ENCODE measurements at regions not wholly inside any gene's neighbourhood (a gene's known extent, or its start where the extent isn't known, plus 50 kb on each side); places are given as distances from the start of the nearest gene placed in this dataset.
"Not testable (repeated sequence)": the region's sequence is repeated elsewhere in the genome, so short reads cannot be mapped to it uniquely, and the experiment has no call there.

DNA sequence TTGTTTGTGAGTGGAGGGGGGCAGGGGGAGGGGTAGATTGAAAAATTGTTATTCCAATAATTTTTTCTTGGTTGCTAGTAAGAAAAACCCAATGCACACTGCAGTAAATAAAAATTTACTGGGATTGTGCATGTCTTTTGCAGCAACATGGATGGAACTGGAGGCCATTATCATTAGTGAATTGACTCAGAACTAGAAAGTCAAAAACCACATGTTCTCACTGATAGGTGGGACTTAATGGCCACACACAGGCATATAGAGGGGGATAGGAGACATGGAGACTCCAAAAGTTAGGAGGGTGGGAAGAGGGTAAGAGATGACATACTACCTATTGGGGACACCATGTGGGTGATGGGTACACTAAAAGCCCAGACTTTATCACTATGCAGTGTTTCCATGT lies 67.2 kb downstream of the BUB3 start:
- TF ChIP-seq, protein P1, sequence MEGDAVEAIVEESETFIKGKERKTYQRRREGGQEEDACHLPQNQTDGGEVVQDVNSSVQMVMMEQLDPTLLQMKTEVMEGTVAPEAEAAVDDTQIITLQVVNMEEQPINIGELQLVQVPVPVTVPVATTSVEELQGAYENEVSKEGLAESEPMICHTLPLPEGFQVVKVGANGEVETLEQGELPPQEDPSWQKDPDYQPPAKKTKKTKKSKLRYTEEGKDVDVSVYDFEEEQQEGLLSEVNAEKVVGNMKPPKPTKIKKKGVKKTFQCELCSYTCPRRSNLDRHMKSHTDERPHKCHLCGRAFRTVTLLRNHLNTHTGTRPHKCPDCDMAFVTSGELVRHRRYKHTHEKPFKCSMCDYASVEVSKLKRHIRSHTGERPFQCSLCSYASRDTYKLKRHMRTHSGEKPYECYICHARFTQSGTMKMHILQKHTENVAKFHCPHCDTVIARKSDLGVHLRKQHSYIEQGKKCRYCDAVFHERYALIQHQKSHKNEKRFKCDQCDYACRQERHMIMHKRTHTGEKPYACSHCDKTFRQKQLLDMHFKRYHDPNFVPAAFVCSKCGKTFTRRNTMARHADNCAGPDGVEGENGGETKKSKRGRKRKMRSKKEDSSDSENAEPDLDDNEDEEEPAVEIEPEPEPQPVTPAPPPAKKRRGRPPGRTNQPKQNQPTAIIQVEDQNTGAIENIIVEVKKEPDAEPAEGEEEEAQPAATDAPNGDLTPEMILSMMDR (conservative IDR thresholded peaks at IDR 0.05; ENCODE audit: low read depth, low read length): no peak
- no peak overlapping the region for H3K4me3 ChIP-seq (ENCODE audit: low read depth, low read length)
- DNase-seq (ENCODE audit: low read depth): no peak

DNA sequence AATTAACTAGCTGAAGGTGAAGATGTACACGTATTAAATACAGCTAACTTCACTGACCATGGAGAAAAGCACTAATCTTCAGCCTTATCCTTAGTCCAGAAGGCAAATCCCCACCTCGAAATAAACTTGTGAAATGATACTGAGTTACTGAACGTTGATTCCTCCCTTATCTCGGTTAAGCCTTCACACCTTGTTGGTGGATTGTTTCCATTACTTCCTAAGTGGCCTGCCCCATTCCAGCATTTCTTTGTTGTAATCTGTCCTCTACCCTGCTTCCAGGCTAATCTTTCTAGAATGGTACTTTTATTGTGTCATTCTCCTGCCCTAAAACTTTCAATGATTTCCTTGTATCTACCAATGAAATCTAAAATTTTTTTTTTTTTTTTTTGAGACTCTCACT lies 68.6 kb downstream of the BUB3 start:
- H3K4me3 ChIP-seq (ENCODE audit: low read depth, low read length): no peak overlapping the region
- TF ChIP-seq, protein P1 (conservative IDR thresholded peaks at IDR 0.05; ENCODE audit: low read depth, low read length): no peak
- no peak for DNase-seq (ENCODE audit: low read depth)

DNA sequence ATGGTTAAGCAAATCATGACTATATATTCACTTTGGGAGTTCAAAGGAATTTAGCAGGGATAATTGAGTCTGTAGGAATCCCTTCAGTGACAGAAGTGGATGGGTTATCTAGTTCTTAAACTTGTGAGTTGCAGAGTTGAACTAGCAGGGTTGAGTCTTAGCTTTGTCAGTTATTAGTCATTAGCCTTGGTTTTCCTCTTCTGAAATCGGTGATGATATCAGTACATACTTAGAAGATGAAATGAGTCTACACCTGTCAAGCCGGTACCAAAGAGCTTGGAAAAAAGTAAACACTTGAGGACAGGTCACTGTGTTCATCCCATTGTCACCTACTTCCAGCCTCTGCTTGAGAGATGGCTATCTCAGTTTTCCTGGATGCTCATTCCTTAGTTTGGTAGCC lies 73.5 kb downstream of the BUB3 start:
- DNase-seq (ENCODE audit: low read depth): no peak
- no peak overlapping the region for H3K4me3 ChIP-seq (ENCODE audit: low read depth, low read length)
- TF ChIP-seq, protein P1 (conservative IDR thresholded peaks at IDR 0.05; ENCODE audit: low read depth, low read length): no peak

DNA sequence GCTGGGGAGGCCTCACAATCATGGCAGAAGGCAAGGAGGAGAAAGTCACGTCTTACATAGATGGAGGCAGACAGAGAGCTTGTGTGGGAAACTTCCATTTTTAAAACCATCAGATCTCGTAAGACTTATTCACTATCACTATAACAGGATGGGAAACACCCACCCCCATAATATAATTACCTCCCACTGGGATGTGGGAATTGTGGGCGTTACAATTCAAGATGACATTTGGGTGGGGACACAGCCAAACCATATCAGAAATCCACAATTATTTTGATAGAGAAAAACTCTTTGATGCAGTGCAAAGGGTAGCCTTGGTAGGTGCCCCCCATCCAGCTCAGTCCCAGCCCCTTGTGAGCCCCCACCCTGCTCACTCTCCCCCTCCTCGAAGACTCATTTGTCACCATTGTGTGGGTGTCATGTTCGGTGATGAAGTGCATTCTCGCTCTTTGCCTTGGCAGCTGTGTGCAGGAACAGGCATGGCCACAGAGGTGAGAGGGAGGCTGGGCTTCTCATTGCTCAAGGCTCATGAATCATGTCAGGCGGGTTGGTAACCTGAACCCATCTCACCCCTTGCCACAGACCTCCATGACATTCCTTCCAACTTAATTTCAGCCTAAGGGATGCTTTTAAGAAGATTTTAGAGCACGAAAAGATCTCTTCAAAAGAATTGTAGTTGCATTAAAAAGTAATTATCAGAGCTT lies 75.9 kb downstream of the BUB3 start:
- no peak overlapping the region for H3K4me3 ChIP-seq (ENCODE audit: low read depth, low read length)
- no peak for DNase-seq (ENCODE audit: low read depth)
- TF ChIP-seq, protein P1 (conservative IDR thresholded peaks at IDR 0.05; ENCODE audit: low read depth, low read length): no peak

DNA sequence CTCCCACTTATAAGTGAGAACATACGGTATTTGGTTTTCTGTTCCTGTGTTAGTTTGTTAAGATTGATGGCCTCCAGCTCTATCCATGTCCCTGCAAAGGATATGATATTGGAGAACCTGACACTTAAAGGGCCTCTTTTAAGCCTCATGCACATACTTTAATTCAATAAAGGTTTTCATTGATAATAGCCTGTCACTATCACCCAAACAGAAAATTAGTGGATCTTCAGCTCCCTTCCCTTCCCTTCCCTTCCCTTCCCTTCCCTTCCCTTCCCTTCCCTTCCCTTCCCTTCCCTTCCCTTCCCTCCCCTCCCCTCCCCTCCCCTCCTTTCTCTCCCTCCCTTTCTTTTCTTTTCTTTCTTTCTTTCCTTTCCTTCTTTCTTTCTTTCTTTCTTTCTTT lies 78.7 kb downstream of the BUB3 start:
- not testable (repeated sequence) for DNase-seq (ENCODE audit: low read depth); H3K4me3 ChIP-seq (ENCODE audit: low read depth, low read length)

DNA sequence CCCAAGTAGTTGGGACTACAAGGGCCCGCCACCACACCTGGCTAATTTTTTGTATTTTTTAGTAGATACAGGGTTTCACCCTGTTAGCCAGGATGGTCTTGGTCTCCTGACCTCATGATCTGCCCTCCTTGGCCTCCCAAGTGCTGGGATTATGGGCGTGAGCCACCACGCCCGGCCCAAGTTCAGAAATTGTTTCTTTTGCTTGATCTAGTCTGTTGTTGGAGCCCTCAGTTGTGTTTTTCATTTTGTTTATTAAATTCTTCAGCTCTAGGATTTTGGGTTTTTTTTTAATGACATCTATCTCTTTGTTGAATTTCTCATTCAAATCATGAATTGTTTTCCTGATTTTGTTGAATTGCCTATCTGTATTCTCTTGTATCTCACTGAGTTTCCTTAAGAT lies 80.8 kb downstream of the BUB3 start:
- not testable (repeated sequence) for H3K4me3 ChIP-seq (ENCODE audit: low read depth, low read length); DNase-seq (ENCODE audit: low read depth)

DNA sequence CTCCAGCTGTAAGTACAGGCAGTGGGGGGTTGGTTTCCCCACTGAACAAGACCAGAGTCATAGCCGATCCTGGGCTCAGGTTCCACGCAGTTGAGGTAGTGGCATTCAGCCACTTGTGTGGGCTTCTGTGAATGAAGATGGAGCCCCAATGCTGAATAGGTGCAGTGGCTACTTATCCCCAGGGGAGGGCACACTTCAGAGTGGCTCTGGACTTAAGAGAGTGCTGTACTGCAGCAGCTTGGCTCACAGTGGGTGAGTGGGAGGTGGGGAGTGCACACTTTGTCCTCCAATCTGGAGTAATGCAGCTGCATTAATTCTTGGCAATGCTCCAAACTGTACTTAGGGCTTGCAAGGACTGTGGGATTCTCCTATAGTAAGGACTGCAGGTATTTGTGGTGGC lies 81.9 kb downstream of the BUB3 start:
- TF ChIP-seq, protein P1 (conservative IDR thresholded peaks at IDR 0.05; ENCODE audit: low read depth, low read length): peak; percentile 37
- H3K4me3 ChIP-seq (ENCODE audit: low read depth, low read length): no peak overlapping the region

DNA sequence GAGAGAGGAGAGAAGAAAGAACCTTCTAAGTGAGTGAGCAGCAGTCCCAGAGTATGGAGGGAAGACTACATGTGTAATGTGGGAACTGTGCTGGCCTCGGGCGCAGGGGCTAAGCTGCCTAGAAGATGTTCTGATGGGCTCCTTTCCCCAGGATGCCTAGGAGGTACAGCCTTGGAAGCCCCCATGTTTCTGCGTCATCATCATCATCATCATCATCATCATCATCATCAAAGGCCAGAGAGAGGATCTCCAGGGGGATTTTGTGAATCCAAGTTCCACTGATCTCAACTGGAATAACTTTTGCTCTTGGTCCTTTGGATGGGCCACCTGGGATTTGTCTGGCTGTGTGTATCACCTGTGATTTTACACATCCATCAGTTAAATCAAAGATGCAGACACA lies 86.0 kb downstream of the BUB3 start:
- TF ChIP-seq, protein P1 (conservative IDR thresholded peaks at IDR 0.05; ENCODE audit: low read depth, low read length): no peak
- DNase-seq (ENCODE audit: low read depth): no peak
- no peak overlapping the region for H3K4me3 ChIP-seq (ENCODE audit: low read depth, low read length)

More for the DNA sequence above, 81.9 kb downstream of the BUB3 start:
- no peak for DNase-seq (ENCODE audit: low read depth)

All from epithelial cell of proximal tubule (primary cell).